Prostate gland (tissue), 2 donors: ENCODE measurements at regions not wholly inside any gene's neighbourhood (a gene's known extent, or its start where the extent isn't known, plus 50 kb on each side); places are given as distances from the start of the nearest gene placed in this dataset.

Experiments
- CTCF ChIP-seq, 4 experiments: fragments of 200-600 bp in 2 of 4; fragments of 450-650 bp in 2 of 4; sonication (generic) in 2 of 4; IDR thresholded peaks; 1 replicate in 3 of 4; 2 replicates in 1 of 4; pipeline ENCODE4 v1.5.1; 2016 to 2019; ENCODE audit warnings: antibody characterized with exemption in 4 of 4, mild to moderate bottlenecking in 2 of 4, moderate library complexity in 2 of 4
- POLR2A ChIP-seq: fragments of 450-650 bp; IDR thresholded peaks from one replicate; pipeline ENCODE4 v1.6.1; 2016; ENCODE audit warnings: antibody characterized with exemption, mild to moderate bottlenecking
- POLR2AphosphoS5 ChIP-seq: sonication (generic); formaldehyde crosslinking; IDR thresholded peaks from one replicate; pipeline ENCODE4 v1.6.1; 2017; ENCODE audit warnings: antibody characterized with exemption

GRCh38 chr6:160859822-160860221, 131.7 kb upstream of the MAP3K4 start:
- TF ChIP-seq CTCF (IDR thresholded peaks at IDR 0.05) (no peak), POLR2A (no peak), POLR2AphosphoS5 (no peak)
